ENCODE measurements at regions not wholly inside any gene's neighbourhood (a gene's known extent, or its start where the extent isn't known, plus 50 kb on each side); places are given as distances from the start of the nearest gene placed in this dataset.

- ATAC-seq = no peak
- H3K4me3 ChIP-seq = no peak overlapping the region
- TF ChIP-seq POLR2A (IDR thresholded peaks at IDR 0.05) (no peak), CTCF (IDR thresholded peaks at IDR 0.05) (no peak)
- DNase-seq = no peak
- WGBS, 4 donors = 77 to 89% (median 82%) methylated on average over 2 of the region's 2 CpGs
- H3K4me1 ChIP-seq = peaks cover 0 to 45% (median 6%) of the 10 kb centered on the region in 12 donors
- H3K9me3 ChIP-seq = peaks cover 0 to 13% (median 0%) of the 10 kb centered on the region in 12 donors
- intact Hi-C loops (cut with DNase I) = no loop called here
- H3K27me3 ChIP-seq = no peaks in the 10 kb centered on the region
- H3K27ac ChIP-seq = no peak overlapping the region
- H3K36me3 ChIP-seq = no peaks in the 10 kb centered on the region
These were observed 67.5 kb upstream of the BTG1 start for GRCh38 chr12:92213166-92213565.

GRCh38 chr12:92210071-92210470 lies 64.4 kb upstream of the BTG1 start:
- H3K4me1 ChIP-seq = peaks cover 0 to 34% (median 5%) of the 10 kb centered on the region in 12 donors
- no peak for DNase-seq
- no peaks in the 10 kb centered on the region for H3K27me3 ChIP-seq
- intact Hi-C loops (cut with DNase I) = no loop called here
- WGBS, 4 donors = 92 to 99% (median 98%) methylated on average over 4 of the region's 4 CpGs
- H3K4me3 ChIP-seq = no peak overlapping the region
- peaks cover 0 to 13% (median 0%) of the 10 kb centered on the region in 12 donors for H3K9me3 ChIP-seq
- no peak overlapping the region for H3K27ac ChIP-seq
- no peak for ATAC-seq
- TF ChIP-seq POLR2A (IDR thresholded peaks at IDR 0.05) = no peak
- no peak for TF ChIP-seq CTCF (IDR thresholded peaks at IDR 0.05)
- no peaks in the 10 kb centered on the region for H3K36me3 ChIP-seq

- ATAC-seq = peak; percentile 61 to 94 (median 88)
- intact Hi-C loops (cut with DNase I) = no loop called here
- Histone ChIP-seq H3K27ac (peak overlapping the region in 6 of 12 donors; percentile 17 to 89 (median 35)), H3K36me3 (no peaks in the 10 kb centered on the region), H3K4me1 (peaks cover 0 to 34% (median 5%) of the 10 kb centered on the region in 12 donors), H3K4me3 (peak overlapping the region in 2 of 12 donors; percentile 1 to 39), H3K27me3 (no peaks in the 10 kb centered on the region), H3K9me3 (peaks cover 0 to 13% (median 0%) of the 10 kb centered on the region in 12 donors)
- TF ChIP-seq CTCF (IDR thresholded peaks at IDR 0.05) (no peak), POLR2A (IDR thresholded peaks at IDR 0.05) (no peak)
- DNase-seq = peak in 1 of 5 donors; percentile 15
- 38 to 45% (median 42%) methylated on average over 6 of the region's 6 CpGs for WGBS, 4 donors
These were observed 63.0 kb upstream of the BTG1 start for GRCh38 chr12:92208613-92209121.

- TF ChIP-seq CTCF (IDR thresholded peaks at IDR 0.05) (no peak), POLR2A (IDR thresholded peaks at IDR 0.05) (no peak)
- Histone ChIP-seq H3K4me1 (peaks cover 0 to 30% (median 5%) of the 10 kb centered on the region in 12 donors), H3K4me3 (no peak overlapping the region), H3K36me3 (no peaks in the 10 kb centered on the region), H3K27me3 (no peaks in the 10 kb centered on the region), H3K9me3 (peaks cover 0 to 13% (median 0%) of the 10 kb centered on the region in 12 donors), H3K27ac (no peak overlapping the region)
- intact Hi-C loops (cut with DNase I) = no loop called here
- 93 to 99% (median 96%) methylated on average over 1 of the region's 1 CpG for WGBS, 4 donors
- ATAC-seq (no peak), DNase-seq (no peak)
These were observed 61.0 kb upstream of the BTG1 start for GRCh38 chr12:92206596-92206995.

Measured in heart left ventricle (tissue), 16 donors.